C4-2B (cell line): ENCODE measurements at regions not wholly inside any gene's neighbourhood (a gene's known extent, or its start where the extent isn't known, plus 50 kb on each side); places are given as distances from the start of the nearest gene placed in this dataset.

Experiments used
- H3K27ac ChIP-seq: fragments of 450-650 bp; 2 replicates; pipeline ENCODE4 v1.5.1; 2017
- CTCF ChIP-seq: fragments of 450-650 bp; conservative IDR thresholded peaks from 2 replicates; pipeline ENCODE4 v1.5.1; 2017; ENCODE audit warnings: mild to moderate bottlenecking
- ZFX ChIP-seq: fragments of 450-650 bp; IDR thresholded peaks from 2 replicates; pipeline ENCODE4 v1.6.1; 2017

GRCh38 chr5:116681334-116682013 is 106.9 kb upstream of the SEMA6A start:
- H3K27ac ChIP-seq, result no peak overlapping the region
- TF ChIP-seq ZFX (no peak), CTCF (no peak)

DNA sequence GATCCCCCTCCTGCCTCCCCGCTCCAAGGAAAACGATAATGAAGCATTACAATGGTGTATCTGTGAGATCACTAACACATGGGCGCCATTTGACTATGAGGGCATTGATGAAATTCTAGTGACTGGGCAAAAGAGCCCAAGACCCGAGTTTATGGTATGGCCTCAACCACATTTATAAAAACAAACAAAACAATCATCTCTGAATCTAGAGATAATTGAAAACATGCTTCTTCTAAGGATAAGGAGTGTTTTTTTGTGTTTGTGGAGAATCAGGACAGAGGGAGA is 100.9 kb upstream of the SEMA6A start:
- H3K27ac ChIP-seq, result no peak overlapping the region
- TF ChIP-seq ZFX, result no peak
- no peak for TF ChIP-seq CTCF

GRCh38 chr5:116674881-116675625 is 100.4 kb upstream of the SEMA6A start:
- no peak overlapping the region for H3K27ac ChIP-seq
- TF ChIP-seq CTCF, result no peak
- no peak for TF ChIP-seq ZFX

DNA sequence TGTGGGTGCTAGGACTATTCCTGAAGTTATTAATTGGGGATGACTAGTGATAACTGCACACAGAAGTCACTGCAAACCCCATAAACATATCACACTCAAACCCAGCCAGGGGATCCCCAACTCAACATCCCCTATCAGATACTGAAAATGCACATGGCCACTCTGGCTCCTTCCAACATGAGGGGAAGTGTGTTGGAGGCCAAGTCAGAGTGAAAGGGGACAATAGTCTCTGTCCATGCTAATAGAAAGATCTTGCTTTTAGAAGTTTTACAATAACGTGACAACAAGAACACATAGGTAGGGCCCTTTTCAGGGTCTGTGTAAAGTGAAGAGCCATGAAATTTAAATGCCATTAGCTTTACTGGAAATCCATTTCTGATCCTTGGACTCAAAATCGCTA is 98.8 kb upstream of the SEMA6A start:
- TF ChIP-seq CTCF (no peak), ZFX (no peak)
- no peak overlapping the region for H3K27ac ChIP-seq

GRCh38 chr5:116672203-116672602 is 97.6 kb upstream of the SEMA6A start:
- H3K27ac ChIP-seq, result no peak overlapping the region
- TF ChIP-seq ZFX (no peak), CTCF (no peak)

GRCh38 chr5:116671211-116671736 is 96.7 kb upstream of the SEMA6A start:
- TF ChIP-seq CTCF (no peak), ZFX (no peak)
- no peak overlapping the region for H3K27ac ChIP-seq

- TF ChIP-seq ZFX (no peak), CTCF (no peak)
- no peak overlapping the region for H3K27ac ChIP-seq
These were observed 94.8 kb upstream of the SEMA6A start for GRCh38 chr5:116669261-116670031.
